Right kidney (tissue), 1 donor: ENCODE measurements at regions not wholly inside any gene's neighbourhood (a gene's known extent, or its start where the extent isn't known, plus 50 kb on each side); places are given as distances from the start of the nearest gene placed in this dataset.

Source experiments
- DNase-seq: peaks from one replicate; pipeline ENCODE4 v3.0.0-alpha.2; 2016

- DNase-seq = no peak
Observed at GRCh38 chr9:13646500-13647021, 367.1 kb upstream of the MPDZ start.

GRCh38 chr9:13645557-13645956 lies 366.1 kb upstream of the MPDZ start:
- DNase-seq = no peak

GRCh38 chr9:13644675-13645074 lies 365.2 kb upstream of the MPDZ start:
- DNase-seq = no peak

GRCh38 chr9:13642646-13643045 lies 363.2 kb upstream of the MPDZ start:
- no peak for DNase-seq

GRCh38 chr9:13629067-13629466 lies 349.6 kb upstream of the MPDZ start:
- DNase-seq = no peak

- no peak for DNase-seq
Observed at GRCh38 chr9:13628526-13628925, 349.0 kb upstream of the MPDZ start.

- DNase-seq = no peak
Observed at GRCh38 chr9:13627502-13627901, 348.0 kb upstream of the MPDZ start.

GRCh38 chr9:13627071-13627470 lies 347.6 kb upstream of the MPDZ start:
- no peak for DNase-seq

GRCh38 chr9:13626601-13627000 lies 347.1 kb upstream of the MPDZ start:
- DNase-seq = no peak

GRCh38 chr9:13621872-13622564 lies 342.5 kb upstream of the MPDZ start:
- DNase-seq = no peak

GRCh38 chr9:13616491-13617035 lies 337.1 kb upstream of the MPDZ start:
- DNase-seq = no peak

GRCh38 chr9:13615660-13616490 lies 336.4 kb upstream of the MPDZ start:
- no peak for DNase-seq

GRCh38 chr9:13614060-13614459 lies 334.6 kb upstream of the MPDZ start:
- no peak for DNase-seq

- DNase-seq = no peak
Observed at GRCh38 chr9:13613296-13613695, 333.8 kb upstream of the MPDZ start.

- no peak for DNase-seq
Observed at GRCh38 chr9:13608451-13608850, 329.0 kb upstream of the MPDZ start.

GRCh38 chr9:13607481-13608441 lies 328.3 kb upstream of the MPDZ start:
- DNase-seq = no peak

- no peak for DNase-seq
Observed at GRCh38 chr9:13606586-13606985, 327.1 kb upstream of the MPDZ start.

- DNase-seq = no peak
Observed at GRCh38 chr9:13603921-13604320, 324.4 kb upstream of the MPDZ start.

GRCh38 chr9:13598738-13599137 lies 319.2 kb upstream of the MPDZ start:
- DNase-seq = no peak

- no peak for DNase-seq
Observed at GRCh38 chr9:13597427-13597826, 317.9 kb upstream of the MPDZ start.

- DNase-seq = no peak
Observed at GRCh38 chr9:13597004-13597403, 317.5 kb upstream of the MPDZ start.

GRCh38 chr9:13596383-13596970 lies 317.0 kb upstream of the MPDZ start:
- no peak for DNase-seq
